ENCODE measurements at regions not wholly inside any gene's neighbourhood (a gene's known extent, or its start where the extent isn't known, plus 50 kb on each side); places are given as distances from the start of the nearest gene placed in this dataset.

- TF ChIP-seq CTCF (conservative IDR thresholded peaks at IDR 0.05; ENCODE audit: low read depth, low read length) = no peak
- Histone ChIP-seq H3K4me2 (no peak overlapping the region), H3K4me1 (ENCODE audit: low read depth, poor library complexity, severe bottlenecking) (no peaks in the 10 kb centered on the region), H3K27me3 (ENCODE audit: insufficient read depth, low read depth) (no peaks in the 10 kb centered on the region), H3K9ac (no peak overlapping the region), H3K27ac (no peak overlapping the region), H3K36me3 (ENCODE audit: insufficient read depth) (no peaks in the 10 kb centered on the region), H4K20me1 (ENCODE audit: insufficient read depth) (no peaks in the 10 kb centered on the region), H2AFZ (ENCODE audit: low read depth) (no peak overlapping the region), H3K4me3 (IDR thresholded peaks at IDR 0.05; ENCODE audit: insufficient read depth, low read depth, low read length) (no peak overlapping the region), H3K79me2 (ENCODE audit: insufficient read depth, low read depth) (no peaks in the 10 kb centered on the region)
These were observed 100.3 kb downstream of the IRX5 start for GRCh38 chr16:55030944-55031343.

GRCh38 chr16:55031481-55031880 lies 100.8 kb downstream of the IRX5 start:
- Histone ChIP-seq H3K4me2 (no peak overlapping the region), H3K9ac (no peak overlapping the region)
- TF ChIP-seq CTCF (conservative IDR thresholded peaks at IDR 0.05; ENCODE audit: low read depth, low read length) = no peak

DNA sequence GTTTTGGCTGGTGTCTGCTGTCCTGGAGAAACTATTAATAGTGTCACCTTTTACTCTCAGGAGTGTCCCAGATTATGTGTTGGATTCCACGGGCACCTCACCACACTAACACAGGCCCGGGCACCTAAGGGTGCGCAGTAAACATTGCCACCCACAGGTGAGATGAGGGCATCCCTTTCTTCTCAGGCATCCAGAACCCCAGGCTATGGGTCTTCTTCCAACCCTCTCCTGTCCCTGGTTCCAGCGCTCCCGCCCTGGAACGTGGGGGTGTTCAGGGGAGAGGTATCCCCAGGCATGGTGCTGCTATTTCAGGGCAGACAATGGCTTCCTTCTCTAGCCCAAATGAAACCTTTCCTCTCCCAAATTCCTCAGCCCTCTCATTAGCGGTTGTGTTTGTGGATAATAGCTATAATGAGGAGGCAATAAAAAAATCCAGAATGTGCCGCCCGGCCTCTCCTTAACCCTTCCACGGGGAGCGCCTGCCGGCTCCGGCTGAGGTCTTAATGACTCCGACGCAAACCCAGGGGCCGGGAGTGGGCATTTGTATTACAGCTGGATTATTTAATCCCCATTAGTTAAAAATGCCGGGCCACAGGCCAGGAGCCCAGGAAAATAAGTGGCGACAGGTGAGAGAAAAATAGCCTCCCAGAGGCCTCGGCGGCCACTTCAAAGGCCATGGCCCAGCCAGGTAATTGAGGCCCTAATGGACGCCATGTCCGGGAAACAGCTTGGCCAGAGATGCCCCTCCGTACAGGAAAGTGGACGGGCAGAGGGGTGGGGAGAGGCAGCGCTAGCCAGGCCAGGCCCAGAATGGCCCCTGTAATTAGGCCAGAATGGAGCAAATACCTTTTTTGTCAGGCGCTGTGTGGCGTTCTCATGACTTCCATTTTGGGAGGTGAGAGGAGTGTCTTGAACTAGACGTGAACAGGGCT lies 102.8 kb downstream of the IRX5 start:
- Histone ChIP-seq H3K4me1 (ENCODE audit: low read depth, poor library complexity, severe bottlenecking) (no peaks in the 10 kb centered on the region), H3K27ac (no peak overlapping the region), H3K9ac (no peak overlapping the region), H3K79me2 (ENCODE audit: insufficient read depth, low read depth) (no peaks in the 10 kb centered on the region), H3K4me2 (no peak overlapping the region), H3K27me3 (ENCODE audit: insufficient read depth, low read depth) (no peaks in the 10 kb centered on the region), H2AFZ (ENCODE audit: low read depth) (no peak overlapping the region), H4K20me1 (ENCODE audit: insufficient read depth) (no peaks in the 10 kb centered on the region), H3K4me3 (IDR thresholded peaks at IDR 0.05; ENCODE audit: insufficient read depth, low read depth, low read length) (no peak overlapping the region), H3K36me3 (ENCODE audit: insufficient read depth) (no peaks in the 10 kb centered on the region)
- TF ChIP-seq CTCF (conservative IDR thresholded peaks at IDR 0.05; ENCODE audit: low read depth, low read length) = no peak

More at GRCh38 chr16:55031481-55031880, 100.8 kb downstream of the IRX5 start:
- no peaks in the 10 kb centered on the region for H4K20me1 ChIP-seq (ENCODE audit: insufficient read depth)
- H3K4me3 ChIP-seq (IDR thresholded peaks at IDR 0.05; ENCODE audit: insufficient read depth, low read depth, low read length) = no peak overlapping the region
- no peaks in the 10 kb centered on the region for H3K4me1 ChIP-seq (ENCODE audit: low read depth, poor library complexity, severe bottlenecking)
- H3K27me3 ChIP-seq (ENCODE audit: insufficient read depth, low read depth) = no peaks in the 10 kb centered on the region
- no peak overlapping the region for H3K27ac ChIP-seq
- no peak overlapping the region for H2AFZ ChIP-seq (ENCODE audit: low read depth)
- H3K36me3 ChIP-seq (ENCODE audit: insufficient read depth) = no peaks in the 10 kb centered on the region
- no peaks in the 10 kb centered on the region for H3K79me2 ChIP-seq (ENCODE audit: insufficient read depth, low read depth)

GRCh38 chr16:55035029-55035428 lies 104.4 kb downstream of the IRX5 start:
- no peak overlapping the region for H3K9ac ChIP-seq
- no peak overlapping the region for H3K4me2 ChIP-seq
- H4K20me1 ChIP-seq (ENCODE audit: insufficient read depth) = no peaks in the 10 kb centered on the region
- H3K4me1 ChIP-seq (ENCODE audit: low read depth, poor library complexity, severe bottlenecking) = no peaks in the 10 kb centered on the region
- H3K4me3 ChIP-seq (IDR thresholded peaks at IDR 0.05; ENCODE audit: insufficient read depth, low read depth, low read length) = no peak overlapping the region
- no peak overlapping the region for H3K27ac ChIP-seq
- no peak overlapping the region for H2AFZ ChIP-seq (ENCODE audit: low read depth)
- H3K79me2 ChIP-seq (ENCODE audit: insufficient read depth, low read depth) = no peaks in the 10 kb centered on the region
- peak; percentile 47 for TF ChIP-seq CTCF (conservative IDR thresholded peaks at IDR 0.05; ENCODE audit: low read depth, low read length)
- no peaks in the 10 kb centered on the region for H3K36me3 ChIP-seq (ENCODE audit: insufficient read depth)
- no peaks in the 10 kb centered on the region for H3K27me3 ChIP-seq (ENCODE audit: insufficient read depth, low read depth)
